GM12864 (cell line): ENCODE measurements at regions not wholly inside any gene's neighbourhood (a gene's known extent, or its start where the extent isn't known, plus 50 kb on each side); places are given as distances from the start of the nearest gene placed in this dataset.
A peak's percentile ranks its signal among the peaks of the same experiment; 100 is the strongest.

ENCODE experiments used
- DNase-seq: peaks from one replicate; pipeline ENCODE4 v3.0.0-alpha.2; 2011; ENCODE audit warnings: low read depth
- H3K4me3 ChIP-seq: 2 replicates; pipeline ENCODE4 v1.5.1; 2011; ENCODE audit warnings: mild to moderate bottlenecking, low read depth, low read length, control low read depth
- CTCF ChIP-seq: IDR thresholded peaks from 2 replicates; pipeline ENCODE4 v1.5.1; 2011; ENCODE audit warnings: low read depth, mild to moderate bottlenecking, moderate library complexity, low read length, control low read depth, inconsistent platforms; ENCODE audit errors: missing control alignments

GRCh38 chr17:36749493-36749892 is 148.1 kb downstream of the MRM1 start:
- TF ChIP-seq CTCF, result no peak
- DNase-seq, result no peak
- no peak overlapping the region for H3K4me3 ChIP-seq

GRCh38 chr17:36750316-36750885 is 149.0 kb downstream of the MRM1 start:
- no peak for TF ChIP-seq CTCF
- no peak overlapping the region for H3K4me3 ChIP-seq
- DNase-seq, result no peak

DNA sequence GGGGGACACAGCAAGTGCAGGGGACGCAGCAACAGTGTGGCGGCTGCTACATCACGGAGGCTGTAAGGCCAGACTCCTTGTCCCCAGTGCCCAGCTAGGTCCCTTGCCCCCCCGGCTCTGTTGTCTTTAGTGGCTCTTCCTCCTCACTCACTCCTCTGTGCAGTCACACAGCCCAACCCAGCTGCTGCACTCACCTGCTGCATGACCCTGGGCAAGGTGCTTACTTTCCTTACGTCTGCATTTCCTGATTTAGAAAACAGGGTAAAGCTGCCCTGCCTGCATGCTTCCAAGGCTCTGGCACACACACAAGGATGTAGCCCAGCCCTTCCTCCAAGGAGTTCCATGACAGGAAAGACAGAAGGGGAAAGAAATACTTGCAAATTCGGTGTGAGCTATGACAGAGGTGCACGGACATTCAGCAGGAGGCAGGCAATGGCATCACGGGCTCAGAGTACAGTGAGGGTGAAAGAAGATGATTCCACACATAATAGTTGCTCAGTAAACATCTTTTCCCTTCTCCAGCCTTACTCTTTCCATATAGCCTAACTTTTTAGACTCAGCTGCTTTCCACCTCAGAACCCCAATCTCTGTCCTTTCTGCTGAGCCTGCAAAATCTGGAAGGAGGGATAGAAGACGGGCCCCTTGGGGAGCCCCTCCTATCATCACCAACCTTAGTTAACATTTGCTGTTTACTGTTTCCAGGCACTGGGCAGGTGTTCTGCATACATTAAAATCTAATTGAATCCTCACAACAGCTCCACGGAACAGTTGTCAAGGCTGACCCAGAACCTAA is 150.9 kb downstream of the MRM1 start:
- no peak for DNase-seq
- no peak overlapping the region for H3K4me3 ChIP-seq
- TF ChIP-seq CTCF, result no peak

DNA sequence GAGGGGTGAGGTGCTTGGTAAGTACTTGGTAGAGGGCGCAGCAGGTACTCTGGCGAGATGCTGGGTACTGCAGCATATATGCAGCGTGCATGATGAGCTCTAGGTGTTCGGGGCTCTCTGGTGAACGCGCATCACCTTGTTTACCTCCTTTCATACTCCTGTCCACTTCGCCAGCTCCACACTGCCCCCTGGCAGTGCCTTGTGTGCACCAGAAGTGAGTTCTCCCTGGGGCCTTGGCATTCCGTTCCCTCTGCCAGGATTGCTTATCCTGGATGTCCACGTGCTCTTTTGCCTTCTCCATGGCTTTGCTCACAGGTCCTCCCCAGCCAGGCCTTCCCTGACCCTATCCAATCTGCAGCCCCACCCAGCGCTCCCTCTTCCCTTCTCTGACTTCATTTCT is 154.2 kb downstream of the MRM1 start:
- DNase-seq, result no peak
- H3K4me3 ChIP-seq, result no peak overlapping the region
- peak; percentile 63 for TF ChIP-seq CTCF

GRCh38 chr17:36756695-36757094 is 155.3 kb downstream of the MRM1 start:
- TF ChIP-seq CTCF, result no peak
- no peak for DNase-seq
- no peak overlapping the region for H3K4me3 ChIP-seq

DNA sequence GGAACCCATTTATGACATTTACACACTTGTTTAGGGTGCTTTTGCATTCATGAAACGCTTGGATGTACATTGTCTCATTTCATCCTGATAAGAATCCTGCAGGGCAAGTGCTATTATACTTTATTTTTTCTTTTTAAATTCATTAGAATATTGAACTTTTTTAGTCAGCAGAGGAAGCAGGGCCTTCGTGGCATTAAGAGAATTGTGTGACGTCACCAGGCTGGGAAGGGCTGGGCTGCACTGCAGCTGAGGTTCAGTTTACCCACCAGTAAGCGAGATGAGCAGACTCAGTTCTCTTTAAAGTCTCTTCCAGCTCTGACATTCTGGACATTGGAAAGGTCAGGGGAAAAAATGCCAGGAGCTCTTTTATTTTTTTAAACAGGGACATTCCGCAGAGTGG is 159.0 kb downstream of the MRM1 start:
- no peak for DNase-seq
- TF ChIP-seq CTCF, result no peak
- no peak overlapping the region for H3K4me3 ChIP-seq
